K562 (cell line): ENCODE measurements at regions not wholly inside any gene's neighbourhood (a gene's known extent, or its start where the extent isn't known, plus 50 kb on each side); places are given as distances from the start of the nearest gene placed in this dataset.

Experiments
- ATAC-seq: fragments of 200-7000 bp; cut with Tn5 transposase; 3 replicates; pipeline ENCODE4 v1.9.1; 2020; ENCODE audit warnings: moderate library complexity
- BruUV-seq: library from RNA; stranded (reverse); fragments of 400-500 nt; replicated peaks from 2 replicates; lab custom pipeline; 2021; lab: Mats Ljungman, UMichigan
- CTCF ChIA-PET: fragments of 300-600 bp; formaldehyde crosslinking; extraction: SDS; loops from one replicate; lab custom pipeline; 2021; ENCODE audit warnings: low intra/inter-chr PET ratio; lab: Yijun Ruan, JAX
- POLR2A ChIA-PET: fragments of 300-600, 350-650 bp; sonication (Branson Sonifier 250); formaldehyde crosslinking; extraction: SDS; loops from one replicate; lab custom pipeline; 2021; ENCODE audit warnings: antibody characterized with exemption, inconsistent platforms; lab: Yijun Ruan, JAX
- DNase-seq, 4 experiments: peaks; one replicate each; pipeline versions ENCODE4 v3.0.0 to v3.0.0-alpha.2; 2011 to 2018; ENCODE audit warnings: low spot score in 3 of 4, mixed read lengths in 3 of 4; ENCODE audit errors: extremely low read depth in 1 of 4
- FAIRE-seq: peaks from 2 replicates; lab custom pipeline; 2011; peaks lifted over from hg19 to GRCh38; lab: Jason Lieb, UNC
- H2AFZ ChIP-seq: 2 replicates; pipeline ENCODE4 v1.6.0; 2011; ENCODE audit warnings: low read depth, low read length, control low read depth, inconsistent platforms
- H3K27ac ChIP-seq: fragments of 200-600 bp; 3 replicates; pipeline ENCODE4 v1.8.0; 2011; ENCODE audit warnings: low read depth, mild to moderate bottlenecking, control low read depth, inconsistent platforms, low read length, moderate library complexity, mixed read lengths; ENCODE audit errors: extremely low read depth
- H3K27me3 ChIP-seq, 2 experiments: fragments of 300-600 bp in 1 of 2; 2 replicates in 1 of 2; 3 replicates in 1 of 2; pipeline versions ENCODE4 v1.6.0 to v1.8.0; 2011; ENCODE audit warnings: inconsistent platforms in 2 of 2, low read length in 2 of 2, mild to moderate bottlenecking in 1 of 2, mixed read lengths in 1 of 2, moderate library complexity in 1 of 2; ENCODE audit not compliant: control insufficient read depth in 2 of 2, insufficient read depth in 2 of 2
- H3K36me3 ChIP-seq: fragments of 300-600 bp; 3 replicates; pipeline ENCODE4 v1.8.0; 2011; ENCODE audit warnings: mild to moderate bottlenecking, low read length, inconsistent platforms; ENCODE audit not compliant: control insufficient read depth, insufficient read depth
- H3K4me1 ChIP-seq, 2 experiments: fragments of 200-600 bp in 1 of 2; replicated peaks in 1 of 2; 2 replicates in 1 of 2; 3 replicates in 1 of 2; pipeline versions ENCODE4 v1.5.1 to v1.8.0; 2011; ENCODE audit warnings: inconsistent platforms in 2 of 2, low read length in 2 of 2, mild to moderate bottlenecking in 1 of 2, mixed read lengths in 1 of 2, moderate library complexity in 1 of 2; ENCODE audit not compliant: control insufficient read depth in 2 of 2, insufficient read depth in 2 of 2
- H3K4me2 ChIP-seq: 2 replicates; pipeline ENCODE4 v1.6.1; 2011; ENCODE audit warnings: low read length, control low read depth, inconsistent platforms, mixed read lengths; ENCODE audit not compliant: insufficient read depth
- H3K4me3 ChIP-seq: fragments of 200-600 bp; sonication (generic), shearing (Covaris generic); 2 replicates; pipeline ENCODE4 v1.5.1; 2016; ENCODE audit warnings: control low read depth, inconsistent platforms
- H3K79me2 ChIP-seq: fragments of 200-600 bp; 3 replicates; pipeline ENCODE4 v1.8.0; 2011; ENCODE audit warnings: low read length, inconsistent platforms; ENCODE audit not compliant: control insufficient read depth, insufficient read depth
- H3K9ac ChIP-seq, 2 experiments: 2 replicates each; pipeline versions ENCODE4 v1.6.0 to v1.6.1; 2011; ENCODE audit warnings: low read depth in 2 of 2, low read length in 2 of 2, control low read depth in 1 of 2, inconsistent platforms in 1 of 2, mild to moderate bottlenecking in 1 of 2, mixed read lengths in 1 of 2; ENCODE audit not compliant: insufficient read depth in 1 of 2
- H3K9me1 ChIP-seq: one replicate; pipeline ENCODE4 v1.6.0; 2011; ENCODE audit warnings: inconsistent platforms, mild to moderate bottlenecking, low read length, moderate library complexity; ENCODE audit not compliant: control insufficient read depth, insufficient read depth
- H3K9me3 ChIP-seq: replicated peaks from 2 replicates; pipeline ENCODE4 v1.5.1; 2011; ENCODE audit warnings: low read depth, low read length, inconsistent platforms; ENCODE audit not compliant: control insufficient read depth, insufficient read depth
- H4K20me1 ChIP-seq: replicated peaks from 2 replicates; pipeline ENCODE4 v1.6.1; 2011; ENCODE audit warnings: low read length, inconsistent platforms, mixed read lengths; ENCODE audit not compliant: control insufficient read depth, insufficient read depth
- ELK3 ChIP-seq: fragments of 450-650 bp; formaldehyde crosslinking; IDR thresholded peaks from 2 replicates; pipeline ENCODE4 v1.4.0; 2020; ENCODE audit warnings: mild to moderate bottlenecking
- MAZ ChIP-seq, 2 experiments: fragments of 450-650 bp in 1 of 2; sonication (generic) in 1 of 2; formaldehyde crosslinking; IDR thresholded peaks in 1 of 2; conservative IDR thresholded peaks in 1 of 2; 2 replicates each; pipeline versions ENCODE4 v1.4.0 to v1.5.0; 2020; ENCODE audit warnings: mild to moderate bottlenecking in 1 of 2, missing genetic modification reagents in 1 of 2
- MIER1 ChIP-seq: fragments of 450-650 bp; IDR thresholded peaks from 2 replicates; pipeline ENCODE4 v1.6.1; 2016; ENCODE audit warnings: antibody characterized with exemption, mild to moderate bottlenecking, low read depth
- SIX5 ChIP-seq, 2 experiments: IDR thresholded peaks; 2 replicates each; pipeline ENCODE4 v1.6.1; 2011; ENCODE audit warnings: low read length in 2 of 2, borderline replicate concordance in 1 of 2, low read depth in 1 of 2, mild to moderate bottlenecking in 1 of 2, moderate library complexity in 1 of 2; ENCODE audit not compliant: insufficient read depth in 1 of 2
- ZNF384 ChIP-seq: IDR thresholded peaks from 2 replicates; pipeline ENCODE4 v1.6.1; 2012; ENCODE audit warnings: low read depth, low read length, improper control_type of control experiment
- WGBS: fragments of 100-300 bp; shearing (Covaris generic); methylation state at CpG from one replicate; pipeline ENCODE4 v1.1.6; 2016; ENCODE audit warnings: low coverage, mixed read lengths; ENCODE audit not compliant: insufficient coverage; ENCODE audit errors: missing lambda C conversion rate; 5-methylcytosine and 5-hydroxymethylcytosine counted together
- in situ Hi-C: fragments of 300-500 bp; cut with MboI; formaldehyde crosslinking; loops from 4 replicates; pipeline ENCODE4 v1.15.0; 2018; ENCODE audit warnings: inconsistent platforms, mixed read lengths
- intact Hi-C: fragments of 100-400 bp; cut with micrococcal nuclease; formaldehyde crosslinking; loops from 2 replicates; pipeline ENCODE4 v1.14.2; 2022
- TF ChIP-seq, protein P1 (sequence below): fragments of 450-650 bp; IDR thresholded peaks from 2 replicates; pipeline ENCODE4 v1.6.1; 2014; ENCODE audit warnings: low read depth, mild to moderate bottlenecking, moderate library complexity, borderline replicate concordance

DNA sequence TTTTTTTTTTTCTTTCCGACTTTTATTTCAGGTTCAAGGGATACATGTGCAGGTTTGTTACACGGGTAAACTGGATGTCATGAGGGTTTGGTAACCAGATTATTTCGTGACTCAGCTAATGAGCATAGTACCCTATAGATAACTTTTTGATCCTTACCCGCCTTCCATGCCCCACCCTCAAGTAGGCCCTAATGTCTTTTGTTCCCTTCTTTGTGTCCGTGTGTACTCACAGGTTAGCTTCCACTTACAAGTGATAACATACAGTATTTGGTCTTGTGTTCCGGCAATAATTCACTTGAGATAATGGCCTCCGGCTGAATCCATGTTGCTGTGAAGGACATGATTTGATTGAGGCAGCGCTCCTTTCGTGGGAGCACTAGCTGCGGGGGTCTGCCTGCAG is 402.8 kb upstream of the SGO1 start:
- TF ChIP-seq SIX5 (IDR thresholded peaks at IDR 0.05; ENCODE audit: borderline replicate concordance in 1 of 2, insufficient read depth in 1 of 2, low read depth in 1 of 2, low read length in 2 of 2) = no peak
- TF ChIP-seq, all 486 proteins: peak for 0
- no peaks in the 10 kb centered on the region for H3K36me3 ChIP-seq
- DNase-seq (no peak), ATAC-seq (no peak), FAIRE-seq (no peak)
- ChIA-PET POLR2A (no interaction called here), CTCF (no interaction called here)
- no peaks in the 10 kb centered on the region for H3K9me3 ChIP-seq
- no peak overlapping the region for H2AFZ ChIP-seq
- 7% methylated on average over 10 of the region's 10 CpGs for WGBS
- no peak overlapping the region for H3K9ac ChIP-seq
- no peak overlapping the region for H3K4me2 ChIP-seq
- no peaks in the 10 kb centered on the region for H4K20me1 ChIP-seq
- intact Hi-C loops (no loop called here), in situ Hi-C loops (no loop called here)
- H3K27ac ChIP-seq = no peak overlapping the region
- BruUV-seq = no TSS peak
- no peaks in the 10 kb centered on the region for H3K79me2 ChIP-seq
- no peak overlapping the region for H3K4me3 ChIP-seq
- no peaks in the 10 kb centered on the region for H3K4me1 ChIP-seq
- no peaks in the 10 kb centered on the region for H3K9me1 ChIP-seq
- H3K27me3 ChIP-seq = no peaks in the 10 kb centered on the region

GRCh38 chr3:20583648-20584047 is 397.6 kb upstream of the SGO1 start:
- ChIA-PET POLR2A (no interaction called here), CTCF (no interaction called here)
- Histone ChIP-seq H3K27ac (no peak overlapping the region), H3K9me1 (no peaks in the 10 kb centered on the region), H2AFZ (no peak overlapping the region), H3K4me1 (no peaks in the 10 kb centered on the region), H3K9me3 (no peaks in the 10 kb centered on the region), H3K4me2 (no peak overlapping the region), H3K79me2 (no peaks in the 10 kb centered on the region), H3K36me3 (no peaks in the 10 kb centered on the region), H3K27me3 (no peaks in the 10 kb centered on the region), H3K9ac (no peak overlapping the region), H4K20me1 (no peaks in the 10 kb centered on the region), H3K4me3 (no peak overlapping the region)
- FAIRE-seq (no peak), DNase-seq (no peak), ATAC-seq (no peak)
- in situ Hi-C loops = no loop called here
- no peak for TF ChIP-seq ZNF384
- no peak for TF ChIP-seq MIER1
- TF ChIP-seq MAZ (CRISPR knock-in tag; conservative IDR thresholded peaks at IDR 0.05 in 1 of 2, IDR thresholded peaks at IDR 0.05 in 1 of 2) = no peak
- TF ChIP-seq, protein P1, sequence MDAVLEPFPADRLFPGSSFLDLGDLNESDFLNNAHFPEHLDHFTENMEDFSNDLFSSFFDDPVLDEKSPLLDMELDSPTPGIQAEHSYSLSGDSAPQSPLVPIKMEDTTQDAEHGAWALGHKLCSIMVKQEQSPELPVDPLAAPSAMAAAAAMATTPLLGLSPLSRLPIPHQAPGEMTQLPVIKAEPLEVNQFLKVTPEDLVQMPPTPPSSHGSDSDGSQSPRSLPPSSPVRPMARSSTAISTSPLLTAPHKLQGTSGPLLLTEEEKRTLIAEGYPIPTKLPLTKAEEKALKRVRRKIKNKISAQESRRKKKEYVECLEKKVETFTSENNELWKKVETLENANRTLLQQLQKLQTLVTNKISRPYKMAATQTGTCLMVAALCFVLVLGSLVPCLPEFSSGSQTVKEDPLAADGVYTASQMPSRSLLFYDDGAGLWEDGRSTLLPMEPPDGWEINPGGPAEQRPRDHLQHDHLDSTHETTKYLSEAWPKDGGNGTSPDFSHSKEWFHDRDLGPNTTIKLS = no peak
- TF ChIP-seq ELK3 (CRISPR knock-in tag) = no peak
- intact Hi-C loops = no loop called here
- BruUV-seq = no TSS peak
